ENCODE measurements at regions not wholly inside any gene's neighbourhood (a gene's known extent, or its start where the extent isn't known, plus 50 kb on each side); places are given as distances from the start of the nearest gene placed in this dataset.
"Not testable (repeated sequence)": the region's sequence is repeated elsewhere in the genome, so short reads cannot be mapped to it uniquely, and the experiment has no call there.

GRCh38 chr3:182479419-182480336 lies 313.6 kb upstream of the ATP11B start:
- DNase-seq: no peak

GRCh38 chr3:182482705-182483104 lies 310.6 kb upstream of the ATP11B start:
- DNase-seq: no peak

- no peak for DNase-seq
Observed at GRCh38 chr3:182484682-182485081, 308.6 kb upstream of the ATP11B start.

- no peak for DNase-seq
Observed at GRCh38 chr3:182485301-182485700, 308.0 kb upstream of the ATP11B start.

GRCh38 chr3:182486463-182486862 lies 306.8 kb upstream of the ATP11B start:
- no peak for DNase-seq

- DNase-seq: no peak
Observed at GRCh38 chr3:182487143-182487542, 306.2 kb upstream of the ATP11B start.

- no peak for DNase-seq
Observed at GRCh38 chr3:182487611-182488010, 305.7 kb upstream of the ATP11B start.

GRCh38 chr3:182490596-182491491 lies 302.5 kb upstream of the ATP11B start:
- DNase-seq: no peak

- no peak for DNase-seq
Observed at GRCh38 chr3:182491577-182491976, 301.7 kb upstream of the ATP11B start.

- no peak for DNase-seq
Observed at GRCh38 chr3:182492536-182492935, 300.8 kb upstream of the ATP11B start.

- DNase-seq: no peak
Observed at GRCh38 chr3:182500289-182500688, 293.0 kb upstream of the ATP11B start.

GRCh38 chr3:182501856-182502255 lies 291.4 kb upstream of the ATP11B start:
- no peak for DNase-seq

- no peak for DNase-seq
Observed at GRCh38 chr3:182503401-182503800, 289.9 kb upstream of the ATP11B start.

- DNase-seq: no peak
Observed at GRCh38 chr3:182508919-182509711, 284.2 kb upstream of the ATP11B start.

GRCh38 chr3:182509844-182510460 lies 283.4 kb upstream of the ATP11B start:
- DNase-seq: no peak

- no peak for DNase-seq
Observed at GRCh38 chr3:182514236-182514964, 278.9 kb upstream of the ATP11B start.

- no peak for DNase-seq
Observed at GRCh38 chr3:182516597-182517336, 276.5 kb upstream of the ATP11B start.

GRCh38 chr3:182519569-182519968 lies 273.7 kb upstream of the ATP11B start:
- DNase-seq: no peak

- no peak for DNase-seq
Observed at GRCh38 chr3:182521339-182521738, 272.0 kb upstream of the ATP11B start.

GRCh38 chr3:182523424-182523823 lies 269.9 kb upstream of the ATP11B start:
- not testable (repeated sequence) for DNase-seq

GRCh38 chr3:182523836-182524235 lies 269.5 kb upstream of the ATP11B start:
- no peak for DNase-seq
